ENCODE measurements at regions not wholly inside any gene's neighbourhood (a gene's known extent, or its start where the extent isn't known, plus 50 kb on each side); places are given as distances from the start of the nearest gene placed in this dataset.

GRCh38 chr7:136039577-136040345 lies 62.6 kb upstream of the MTPN start:
- DNase-seq (ENCODE audit: low read depth in 2 of 2): no peak

GRCh38 chr7:136036336-136036735 lies 59.2 kb upstream of the MTPN start:
- DNase-seq (ENCODE audit: low read depth in 2 of 2): no peak

GRCh38 chr7:136034132-136034531 lies 57.0 kb upstream of the MTPN start:
- DNase-seq (ENCODE audit: low read depth in 2 of 2): no peak

- no peak for DNase-seq (ENCODE audit: low read depth in 2 of 2)
These were observed 56.4 kb upstream of the MTPN start for GRCh38 chr7:136033413-136034031.

- no peak for DNase-seq (ENCODE audit: low read depth in 2 of 2)
These were observed 53.7 kb upstream of the MTPN start for GRCh38 chr7:136030867-136031318.

GRCh38 chr7:136030330-136030729 lies 53.2 kb upstream of the MTPN start:
- DNase-seq (ENCODE audit: low read depth in 2 of 2): no peak

GRCh38 chr7:136027160-136027559 lies 50.0 kb upstream of the MTPN start:
- no peak for DNase-seq (ENCODE audit: low read depth in 2 of 2)

All from stimulated activated CD8-positive, alpha-beta memory T cell treated with anti-CD3 and anti-CD28 coated beads, Interleukin-15, amount 100 ng/mL, for 48 hours (primary cell).